BE2C (cell line): ENCODE measurements at regions not wholly inside any gene's neighbourhood (a gene's known extent, or its start where the extent isn't known, plus 50 kb on each side); places are given as distances from the start of the nearest gene placed in this dataset.
"Not testable (repeated sequence)": the region's sequence is repeated elsewhere in the genome, so short reads cannot be mapped to it uniquely, and the experiment has no call there.

Source experiments
- DNase-seq: peaks from one replicate; pipeline ENCODE4 v3.0.0-alpha.2; 2020
- H3K27me3 ChIP-seq: fragments of 250-450 bp; sonication (Bioruptor Pico); 2 replicates; pipeline ENCODE4 v1.5.1; 2020; ENCODE audit warnings: mild to moderate bottlenecking
- H3K36me3 ChIP-seq: fragments of 250-450 bp; sonication (Bioruptor Pico); 2 replicates; pipeline ENCODE4 v1.5.1; 2020; ENCODE audit warnings: mild to moderate bottlenecking
- H3K4me1 ChIP-seq: fragments of 250-450 bp; sonication (Bioruptor Pico); 2 replicates; pipeline ENCODE4 v1.5.1; 2020
- H3K4me3 ChIP-seq: 2 replicates; pipeline ENCODE4 v1.5.1; 2011; ENCODE audit warnings: low read depth, low read length
- H3K9me3 ChIP-seq: fragments of 250-450 bp; sonication (Bioruptor Pico); 2 replicates; pipeline ENCODE4 v1.5.1; 2020
- CTCF ChIP-seq: IDR thresholded peaks from 2 replicates; pipeline ENCODE4 v1.5.1; 2012; ENCODE audit warnings: mild to moderate bottlenecking, low read depth, low read length

GRCh38 chr1:166485620-166486019 lies 318.8 kb upstream of the FAM78B start:
- no peaks in the 10 kb centered on the region for H3K9me3 ChIP-seq
- peaks cover 19% of the 10 kb centered on the region for H3K27me3 ChIP-seq
- no peak for TF ChIP-seq CTCF
- no peak for DNase-seq
- H3K4me1 ChIP-seq: no peaks in the 10 kb centered on the region
- H3K36me3 ChIP-seq: no peaks in the 10 kb centered on the region
- no peak overlapping the region for H3K4me3 ChIP-seq

DNA sequence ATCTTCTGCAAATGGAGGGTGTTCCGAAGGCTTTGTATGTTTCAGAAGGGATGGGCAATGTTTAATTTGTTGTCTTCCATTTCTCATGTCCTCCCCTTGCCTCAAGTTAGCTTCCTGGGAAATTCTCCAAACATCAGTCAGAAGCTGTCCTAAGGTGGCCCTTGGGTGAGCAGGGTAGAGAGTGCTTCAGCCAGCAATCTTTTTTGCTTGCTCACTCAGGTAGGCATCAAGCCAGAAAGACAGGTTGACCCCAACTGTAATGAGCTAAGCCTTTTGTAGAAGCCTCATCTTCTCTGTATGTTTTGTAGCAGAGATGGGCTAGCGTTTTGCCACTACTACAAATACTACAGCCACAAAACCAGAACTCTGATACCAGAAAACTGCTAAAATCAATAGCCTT lies 321.5 kb upstream of the FAM78B start:
- no peak overlapping the region for H3K4me3 ChIP-seq
- no peak for DNase-seq
- H3K36me3 ChIP-seq: no peaks in the 10 kb centered on the region
- no peak for TF ChIP-seq CTCF
- no peaks in the 10 kb centered on the region for H3K4me1 ChIP-seq
- peaks cover 2% of the 10 kb centered on the region for H3K27me3 ChIP-seq
- H3K9me3 ChIP-seq: no peaks in the 10 kb centered on the region

- no peaks in the 10 kb centered on the region for H3K9me3 ChIP-seq
- H3K27me3 ChIP-seq: no peaks in the 10 kb centered on the region
- no peak for DNase-seq
- no peaks in the 10 kb centered on the region for H3K36me3 ChIP-seq
- H3K4me1 ChIP-seq: no peaks in the 10 kb centered on the region
- no peak overlapping the region for H3K4me3 ChIP-seq
- TF ChIP-seq CTCF: no peak
Measured at GRCh38 chr1:166489356-166489669, 322.5 kb upstream of the FAM78B start.

GRCh38 chr1:166489670-166490436 lies 323.1 kb upstream of the FAM78B start:
- Histone ChIP-seq H3K4me3 (peak overlapping the region; percentile 40), H3K27me3 (no peaks in the 10 kb centered on the region), H3K9me3 (no peaks in the 10 kb centered on the region), H3K4me1 (no peaks in the 10 kb centered on the region), H3K36me3 (no peaks in the 10 kb centered on the region)
- TF ChIP-seq CTCF: no peak
- peak; percentile 8 for DNase-seq

DNA sequence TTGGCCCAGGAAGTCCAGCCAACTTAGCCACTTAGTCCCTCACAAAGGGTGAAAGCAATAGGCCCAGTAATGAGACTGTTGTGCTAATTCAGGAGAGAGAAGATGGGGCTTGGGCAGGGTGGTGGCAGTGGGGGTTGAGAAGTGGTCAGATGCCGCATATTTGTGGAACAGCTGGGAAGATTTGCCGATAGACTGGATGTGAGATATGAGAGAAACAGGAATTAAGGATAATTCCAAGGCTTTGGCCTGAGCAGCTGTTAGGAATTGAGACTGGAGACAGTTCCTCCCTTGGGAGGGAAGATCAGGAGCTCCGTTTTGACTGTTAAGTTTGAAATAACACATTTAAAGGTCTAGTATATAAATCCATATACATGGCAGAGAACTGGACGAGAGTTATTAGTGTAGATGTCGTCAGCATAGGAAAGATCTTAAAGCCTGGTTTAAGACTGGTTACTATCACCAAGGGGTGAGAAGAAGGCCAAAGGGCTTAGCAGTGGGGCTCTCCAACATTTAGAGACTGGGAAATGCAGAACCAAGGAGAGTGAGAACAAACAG lies 323.7 kb upstream of the FAM78B start:
- no peak for DNase-seq
- no peak for TF ChIP-seq CTCF
- no peak overlapping the region for H3K4me3 ChIP-seq

GRCh38 chr1:166493765-166494164 lies 327.0 kb upstream of the FAM78B start:
- not testable (repeated sequence) for H3K4me3 ChIP-seq, DNase-seq, H3K4me1 ChIP-seq

More for the DNA sequence above, 323.7 kb upstream of the FAM78B start:
- H3K36me3 ChIP-seq: no peaks in the 10 kb centered on the region
- no peaks in the 10 kb centered on the region for H3K9me3 ChIP-seq
- no peaks in the 10 kb centered on the region for H3K4me1 ChIP-seq
- no peaks in the 10 kb centered on the region for H3K27me3 ChIP-seq

More at GRCh38 chr1:166493765-166494164, 327.0 kb upstream of the FAM78B start:
- not testable (repeated sequence) for H3K27me3 ChIP-seq, H3K9me3 ChIP-seq, H3K36me3 ChIP-seq
